ACHN (cell line): ENCODE measurements at regions not wholly inside any gene's neighbourhood (a gene's known extent, or its start where the extent isn't known, plus 50 kb on each side); places are given as distances from the start of the nearest gene placed in this dataset.

Source experiments
- DNase-seq: peaks from one replicate; pipeline ENCODE4 v3.0.0-alpha.2; 2015
- in situ Hi-C: cut with HindIII; loops from 2 replicates; pipeline ENCODE4 v1.10.0; 2017; ENCODE audit warnings: low sequenced_read_pairs, low pct_ligation_motif_present, low pct_unique_long_range_greater_than_20kb

DNA sequence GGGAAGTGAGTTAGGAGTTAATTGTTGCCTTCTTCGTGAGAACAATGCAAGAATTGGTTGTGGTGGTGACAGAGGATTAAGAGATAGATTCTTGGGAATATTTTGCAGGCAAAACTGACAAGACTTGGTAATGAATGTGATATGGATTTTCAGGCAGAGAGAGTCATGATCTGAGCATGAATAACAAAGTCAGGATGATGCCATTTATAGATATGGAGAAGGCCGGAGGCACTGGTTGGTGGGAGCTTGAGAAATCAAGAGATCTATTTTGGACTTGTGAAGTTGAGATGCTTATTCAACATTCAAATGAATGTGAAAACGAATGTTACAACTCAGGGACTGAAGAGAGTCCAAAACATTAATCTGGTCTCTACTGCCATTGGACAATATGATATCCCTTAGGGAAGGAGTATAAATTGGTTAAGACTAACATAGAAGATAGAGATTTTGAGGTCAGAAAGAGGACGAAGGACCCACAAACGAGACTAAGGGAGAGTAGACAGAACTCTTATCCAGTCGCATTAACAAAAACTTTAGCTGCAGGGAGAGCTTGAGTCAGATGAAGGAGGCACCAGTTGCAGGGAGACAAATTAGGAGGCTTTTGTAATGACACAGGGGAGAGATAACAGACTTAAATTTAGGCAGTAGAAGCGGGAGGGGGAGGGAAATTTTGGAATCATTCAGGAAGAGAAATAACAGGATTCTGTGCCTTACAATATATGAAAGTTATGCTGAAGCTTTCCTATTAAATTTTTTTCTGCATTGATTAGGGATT, 1090.6 kb downstream of the GALC start:
- in situ Hi-C loops: no loop called here

DNA sequence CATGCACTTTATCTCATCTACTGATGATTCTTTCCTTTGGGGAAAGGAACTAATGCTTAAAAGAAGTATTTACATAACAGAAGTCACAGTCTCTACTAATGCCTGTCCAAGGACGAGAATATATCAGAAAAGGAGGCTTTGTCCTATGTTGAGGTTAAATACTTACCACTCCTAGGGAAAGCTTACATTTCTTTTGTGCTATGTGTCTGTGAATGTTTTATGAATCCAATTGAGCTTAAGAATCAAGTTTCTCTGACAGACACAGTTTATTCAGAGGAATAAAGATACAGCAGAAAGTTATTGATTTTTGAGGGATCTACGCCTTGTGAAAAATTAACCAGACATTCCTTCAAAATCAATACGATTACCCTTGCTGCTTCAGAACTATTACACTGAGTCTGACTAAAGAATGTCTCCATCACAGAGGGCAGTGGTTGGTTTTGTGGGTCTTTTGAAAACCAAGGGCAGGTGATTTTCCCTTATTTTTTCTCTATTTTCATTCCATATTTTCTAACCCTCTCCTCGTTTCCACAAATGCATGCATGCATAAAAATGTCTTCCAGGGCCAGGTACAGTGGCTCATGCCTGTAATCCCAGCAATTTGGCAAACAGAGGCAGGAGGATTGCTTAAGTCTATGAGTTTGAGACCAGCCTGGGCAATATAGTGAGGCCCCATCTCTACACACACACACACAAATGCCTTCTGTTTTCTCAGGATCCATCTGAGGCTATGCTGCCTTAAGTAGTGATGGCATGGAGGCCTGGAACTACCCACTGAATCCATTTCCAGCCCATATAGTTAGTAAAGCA, 1095.1 kb downstream of the GALC start:
- in situ Hi-C loops: no loop called here
- no peak for DNase-seq

More for the DNA sequence above, 1090.6 kb downstream of the GALC start:
- no peak for DNase-seq

DNA sequence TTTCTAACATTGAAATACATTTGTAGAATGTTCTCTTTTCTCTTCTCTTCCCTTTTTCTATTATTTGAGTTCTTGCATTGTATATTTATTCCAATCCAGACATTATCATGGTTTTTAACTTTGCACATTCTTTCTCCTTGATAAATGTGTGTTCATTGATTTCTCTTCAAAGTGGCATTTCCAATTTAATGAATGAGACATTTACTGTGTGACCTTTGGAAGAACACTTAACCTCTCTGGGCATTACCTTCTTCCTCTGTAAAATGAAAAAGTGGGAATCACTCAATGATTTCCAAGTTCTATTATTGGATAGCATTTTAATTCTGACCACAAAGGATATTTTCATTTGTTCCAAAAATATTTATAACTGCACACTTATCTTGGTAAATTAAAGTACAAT, 1095.8 kb downstream of the GALC start:
- DNase-seq: no peak
- in situ Hi-C loops: no loop called here

DNA sequence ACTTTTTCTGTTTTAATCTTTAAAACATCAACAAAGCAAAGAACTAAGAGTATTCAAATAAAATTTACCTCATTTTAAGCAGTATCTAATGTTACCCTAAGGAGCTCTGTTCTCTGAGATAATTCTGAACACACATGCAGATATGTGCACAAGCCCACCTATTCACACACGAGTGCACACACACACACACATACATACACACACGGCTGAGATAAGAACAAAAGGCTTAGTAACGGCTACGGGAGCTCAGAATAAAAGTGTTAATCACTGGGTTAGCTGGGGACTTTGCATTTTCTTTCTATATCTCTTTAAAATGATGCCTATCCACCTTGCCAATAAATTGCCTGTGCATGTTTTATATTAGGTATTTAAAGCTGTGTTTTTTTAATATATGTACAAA, 1096.3 kb downstream of the GALC start:
- in situ Hi-C loops: no loop called here
- DNase-seq: no peak

DNA sequence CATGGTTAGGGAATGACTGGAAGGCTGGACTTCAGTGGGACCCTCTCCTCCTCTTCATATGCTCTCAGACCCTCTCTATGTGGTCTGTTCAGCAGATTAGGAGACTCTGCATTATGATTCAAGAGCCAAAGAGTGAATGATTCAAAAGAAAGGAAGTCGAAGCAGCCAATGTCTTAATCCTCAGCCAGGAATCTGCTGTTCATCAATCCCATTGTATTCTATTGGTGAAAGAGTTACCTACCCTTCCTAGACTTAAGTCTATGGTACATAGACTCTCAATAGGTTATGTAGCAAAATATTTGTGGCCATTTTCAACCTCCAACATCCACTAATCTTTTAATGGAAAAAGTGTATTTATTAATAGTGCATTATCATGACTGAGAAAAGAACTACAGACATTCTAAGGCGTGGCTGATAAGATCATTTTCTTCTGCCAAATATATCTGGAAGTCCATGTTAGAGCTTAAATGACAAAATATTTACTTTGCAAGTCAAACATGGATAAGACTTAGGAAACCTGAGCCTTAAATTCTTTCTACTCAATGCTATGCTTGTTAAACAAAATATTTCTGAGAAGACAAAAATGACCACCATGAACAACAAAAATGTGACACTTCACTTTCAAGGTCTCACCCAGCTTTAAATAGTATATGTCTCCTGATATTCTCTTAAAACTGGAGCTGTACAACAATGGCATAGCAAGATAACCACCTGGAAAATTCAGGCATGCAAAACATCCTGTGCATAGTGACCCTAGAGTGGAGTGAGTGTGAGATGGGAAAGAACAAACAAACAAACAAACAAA, 1100.6 kb downstream of the GALC start:
- in situ Hi-C loops: no loop called here
- no peak for DNase-seq

DNA sequence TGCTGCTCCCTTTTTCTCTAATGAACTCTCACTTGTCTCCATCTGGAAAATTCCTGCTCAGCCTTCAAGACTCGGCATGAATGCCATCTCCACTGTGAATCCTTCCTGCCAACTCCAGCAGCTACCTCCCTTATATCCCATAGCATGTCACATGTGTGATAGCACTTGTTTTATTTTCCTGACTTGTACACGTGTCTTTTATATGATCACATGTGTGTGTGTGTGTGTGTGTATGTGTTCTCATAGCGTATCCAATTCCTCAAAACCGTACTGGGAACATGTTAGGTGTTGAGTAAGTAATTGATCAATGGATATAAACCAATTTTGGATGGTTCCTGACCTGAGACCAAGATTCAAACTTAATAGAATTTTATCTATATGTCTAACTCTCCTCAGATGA, 1107.7 kb downstream of the GALC start:
- in situ Hi-C loops: no loop called here

DNA sequence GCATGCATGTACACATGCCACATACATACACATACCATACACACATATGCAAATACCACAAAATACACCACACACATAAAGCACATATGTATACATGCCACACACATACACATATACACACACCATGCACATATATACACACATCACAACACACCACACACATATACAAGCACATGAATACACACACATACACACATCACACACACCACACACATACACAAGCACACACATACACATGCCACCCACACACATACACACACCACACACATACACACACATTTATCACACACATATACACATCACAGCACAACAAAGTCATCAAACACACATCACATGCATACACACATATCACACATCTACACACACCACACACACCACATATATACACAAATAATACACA, 1108.5 kb downstream of the GALC start:
- in situ Hi-C loops: no loop called here
- DNase-seq: no peak

More for the DNA sequence above, 1107.7 kb downstream of the GALC start:
- DNase-seq: no peak

DNA sequence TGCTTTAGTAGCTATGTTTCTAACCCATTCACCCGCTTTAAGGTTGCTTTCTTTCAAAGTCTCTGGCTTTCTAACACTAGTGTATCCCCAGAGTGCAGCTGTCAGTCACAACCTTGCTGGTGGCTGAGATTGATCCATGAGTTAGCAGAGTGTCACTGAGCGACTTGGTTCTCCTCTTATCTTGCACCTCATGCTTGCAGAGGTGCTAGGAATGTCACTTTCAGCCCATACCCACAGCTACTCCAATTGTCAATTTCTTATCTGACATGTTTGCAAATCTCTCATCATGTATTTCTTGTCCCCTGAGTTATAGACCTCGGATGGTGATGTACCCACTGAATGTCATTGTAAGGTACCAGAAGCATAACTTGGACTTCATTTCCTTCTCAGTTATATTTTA, 1110.2 kb downstream of the GALC start:
- no peak for DNase-seq
- in situ Hi-C loops: no loop called here

DNA sequence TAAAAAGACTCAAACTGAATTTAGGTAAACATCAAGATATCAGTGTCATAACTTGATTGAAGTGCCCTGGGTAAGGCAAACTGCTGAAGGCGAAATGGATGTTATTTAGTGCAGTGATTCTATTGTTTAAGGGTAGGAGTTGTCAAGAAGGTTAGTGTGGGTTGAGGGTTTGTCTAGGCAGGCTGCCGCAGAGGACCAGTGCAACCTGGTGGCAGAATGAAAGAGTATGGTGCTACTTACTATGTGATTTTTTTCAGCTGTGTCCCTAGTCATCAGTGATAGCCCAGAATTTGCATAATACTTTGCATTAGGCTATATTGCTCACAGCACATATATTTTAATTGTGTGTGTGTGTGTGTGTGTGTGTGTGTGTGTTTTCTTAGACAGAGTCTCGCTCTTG, 1127.0 kb downstream of the GALC start:
- in situ Hi-C loops: no loop called here
- peak; percentile 4 for DNase-seq

DNA sequence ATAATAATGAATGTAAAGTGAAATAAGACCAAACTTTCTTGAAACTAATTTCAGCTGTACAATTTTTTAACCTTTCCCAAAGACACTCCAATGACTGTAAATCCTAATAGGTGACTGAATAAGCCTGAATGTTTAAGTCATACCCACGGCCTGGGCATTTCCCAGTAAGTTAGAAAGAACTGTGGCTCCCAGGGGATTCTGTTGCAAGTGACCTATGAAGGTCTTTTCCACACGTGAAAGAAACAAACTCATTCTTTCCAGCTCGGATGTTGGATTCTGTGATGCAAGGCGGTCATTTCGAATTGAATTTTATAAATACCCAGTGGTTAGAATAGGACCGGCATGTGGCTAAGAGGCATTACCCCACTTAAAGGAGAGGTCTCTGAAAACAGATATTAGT, 1134.4 kb downstream of the GALC start:
- in situ Hi-C loops: no loop called here

DNA sequence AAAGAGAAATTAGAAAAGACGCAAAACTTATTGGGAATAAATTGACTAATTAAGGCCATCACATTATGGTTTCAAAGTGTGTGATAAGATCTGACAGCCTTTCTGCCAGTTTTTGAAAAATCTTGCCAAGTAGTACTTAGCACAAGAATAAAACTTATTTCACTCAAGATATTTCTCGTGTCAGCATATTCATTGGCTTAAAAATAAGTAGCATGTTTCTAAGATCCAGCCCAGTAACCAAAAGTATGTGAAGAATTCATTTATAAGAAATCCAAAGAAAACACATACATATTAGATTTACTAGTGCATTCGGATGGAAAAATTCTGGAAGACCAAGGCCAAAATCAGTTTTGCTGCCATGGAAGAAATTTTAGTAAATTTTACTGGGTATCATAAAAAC, 1135.0 kb downstream of the GALC start:
- peak; percentile 66 for DNase-seq
- in situ Hi-C loops: no loop called here

More for the DNA sequence above, 1134.4 kb downstream of the GALC start:
- peak; percentile 45 for DNase-seq

DNA sequence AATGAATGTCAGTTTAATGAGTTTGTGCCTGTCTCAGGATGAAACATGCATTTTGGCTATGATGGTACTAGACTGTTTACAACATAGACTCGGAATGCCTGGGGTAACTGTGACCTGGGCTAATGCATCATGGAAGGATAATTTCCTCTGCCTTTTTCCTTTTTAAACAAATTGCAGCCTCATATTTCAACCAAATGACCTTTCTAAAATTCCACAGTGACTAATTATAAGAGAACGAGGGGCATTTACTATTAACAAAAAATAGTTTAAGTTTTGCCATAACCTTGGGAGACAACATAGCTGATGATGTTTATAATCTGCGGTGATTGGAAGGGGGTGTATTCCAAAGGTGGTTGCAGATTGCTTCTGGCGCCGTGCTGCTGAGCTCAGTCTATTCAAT, 1140.5 kb downstream of the GALC start:
- in situ Hi-C loops: no loop called here
- DNase-seq: no peak

DNA sequence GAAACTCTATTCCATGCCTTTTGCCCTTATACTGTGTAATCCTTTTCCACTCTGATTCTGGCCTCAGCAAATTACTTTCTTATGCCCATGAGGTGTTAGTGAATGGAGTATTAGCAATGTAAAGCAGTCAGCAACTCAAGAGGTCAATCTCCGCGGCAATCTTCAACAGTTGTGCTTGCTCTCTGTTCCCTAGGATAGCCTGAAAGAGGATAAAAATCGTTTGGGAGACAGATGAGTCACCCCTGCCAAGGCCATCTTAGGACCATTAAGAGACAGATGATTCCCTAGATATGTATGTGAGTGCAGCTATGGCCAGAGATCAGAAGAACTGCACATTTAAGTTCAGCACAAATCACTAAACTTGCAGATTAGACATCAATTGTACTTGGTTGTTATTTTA, 1145.8 kb downstream of the GALC start:
- no peak for DNase-seq
- in situ Hi-C loops: no loop called here

DNA sequence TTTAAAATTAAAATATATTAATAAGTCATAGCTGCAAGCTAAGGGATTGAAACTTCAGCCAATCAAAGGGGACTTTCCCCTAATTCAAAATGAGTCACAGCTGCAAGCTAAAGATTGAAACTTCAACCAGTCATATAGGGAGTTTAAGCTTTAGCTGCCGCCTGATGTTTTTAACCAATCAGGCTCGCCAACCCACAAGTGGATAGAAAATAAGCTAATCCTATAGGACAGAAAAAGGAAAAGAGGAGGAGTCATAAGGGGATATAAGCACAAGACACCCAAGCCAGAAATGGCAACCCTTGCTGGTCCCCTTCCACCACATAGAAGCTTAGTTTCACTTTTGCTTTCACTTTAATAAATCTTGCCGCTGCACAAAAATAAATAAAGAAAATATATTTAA, 1154.6 kb downstream of the GALC start:
- DNase-seq: peak; percentile 19
- in situ Hi-C loops: no loop called here

DNA sequence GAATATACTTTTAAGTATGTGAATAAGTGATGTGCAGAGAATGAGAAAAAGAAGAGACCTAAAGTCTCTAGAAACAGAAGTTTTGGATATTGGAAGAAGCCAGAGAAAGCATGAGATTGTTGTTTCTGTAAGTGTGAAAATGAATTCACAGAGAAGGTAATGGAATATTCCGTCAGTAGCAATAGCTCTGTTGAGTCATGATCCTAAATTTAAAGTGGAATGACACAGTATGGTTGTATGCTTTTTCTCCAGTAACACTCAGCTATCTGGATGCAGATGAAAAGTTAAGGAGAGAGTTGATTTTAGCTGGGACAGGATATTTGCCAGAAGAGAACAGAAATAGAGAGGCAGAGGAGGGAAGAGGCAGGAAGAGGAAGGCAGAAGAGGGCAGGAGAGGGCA, 1166.3 kb downstream of the GALC start:
- in situ Hi-C loops: no loop called here
- no peak for DNase-seq

DNA sequence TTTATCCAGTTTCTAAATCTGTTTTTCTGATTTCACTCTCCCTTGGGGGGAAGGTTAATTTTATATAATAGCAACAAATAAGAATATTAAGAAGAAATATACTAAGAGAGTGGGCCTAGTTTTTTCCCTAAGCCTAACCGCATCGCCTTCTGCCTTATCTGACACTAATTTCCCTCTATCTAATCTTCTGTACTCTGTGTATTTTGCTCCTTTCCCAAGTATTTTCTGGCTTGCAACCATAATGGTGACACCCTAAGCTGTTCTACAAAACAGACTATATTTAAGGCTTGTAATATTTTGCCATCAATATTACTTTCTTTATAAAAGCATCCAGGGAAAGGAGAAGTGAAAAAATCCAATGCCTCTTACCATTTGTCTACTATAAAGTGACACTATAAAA, 1168.8 kb downstream of the GALC start:
- no peak for DNase-seq
- in situ Hi-C loops: no loop called here

DNA sequence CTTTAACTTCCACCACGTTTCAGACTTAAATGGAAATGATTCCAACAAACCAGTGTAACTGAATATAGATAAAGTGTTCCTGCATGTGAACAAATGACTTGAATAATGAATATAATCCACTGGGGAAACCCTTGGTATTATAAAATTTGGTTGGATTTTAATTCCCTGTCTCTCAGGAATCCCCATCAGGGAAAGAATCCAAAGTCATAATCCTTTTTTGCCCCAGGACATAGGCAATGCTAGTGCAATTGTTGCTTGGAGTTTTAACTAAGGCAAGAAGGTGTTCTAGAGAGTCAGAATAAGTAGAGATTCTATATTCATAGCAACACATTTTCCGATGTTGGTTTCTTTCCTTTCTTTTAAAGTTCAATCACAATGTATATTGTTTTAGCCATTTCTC, 1169.4 kb downstream of the GALC start:
- no peak for DNase-seq
- in situ Hi-C loops: no loop called here

DNA sequence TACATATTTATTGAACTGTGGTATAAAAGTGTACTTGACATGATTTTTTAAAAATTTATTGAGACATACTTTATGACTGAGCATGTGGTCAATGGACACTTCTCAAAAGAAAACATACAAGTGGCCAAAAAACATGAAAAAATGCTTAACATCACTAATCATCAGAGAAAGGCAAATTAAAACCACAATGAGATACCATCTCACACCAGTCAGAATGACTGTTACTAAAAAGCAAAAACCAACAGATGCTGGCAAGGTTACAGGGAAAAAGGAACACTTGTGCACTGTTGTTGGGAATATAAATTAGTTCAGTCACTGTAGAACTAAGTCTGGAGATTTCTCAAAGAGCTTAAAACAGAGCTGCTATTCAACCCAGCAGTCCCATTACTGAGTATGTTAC, 1177.6 kb downstream of the GALC start:
- in situ Hi-C loops: no loop called here
- DNase-seq: no peak

DNA sequence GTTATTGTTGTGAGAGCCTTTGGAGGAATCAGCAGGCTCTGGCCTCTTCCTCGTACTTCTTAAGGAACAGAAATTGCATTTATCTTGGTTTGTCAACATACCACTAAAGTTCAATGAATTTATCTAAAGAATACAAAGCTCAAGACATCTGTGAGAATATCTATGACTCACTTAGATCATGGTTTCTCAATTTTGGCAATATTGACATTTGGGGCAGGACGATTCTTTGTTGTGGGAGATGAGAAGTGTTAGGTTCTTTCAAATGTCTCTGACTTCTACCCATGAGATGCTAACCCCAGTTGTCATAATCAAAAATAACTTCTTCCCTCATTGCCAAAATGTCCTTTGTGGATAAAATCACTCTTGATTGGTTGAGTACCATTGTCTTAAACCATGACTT, 1190.3 kb downstream of the GALC start:
- in situ Hi-C loops: no loop called here
- DNase-seq: no peak
